HCT116 (cell line): ENCODE measurements at regions not wholly inside any gene's neighbourhood (a gene's known extent, or its start where the extent isn't known, plus 50 kb on each side); places are given as distances from the start of the nearest gene placed in this dataset.

Source experiments
- ATAC-seq: fragments of 200-7000 bp; cut with Tn5 transposase; 2 replicates; pipeline ENCODE4 v1.9.1; 2020; ENCODE audit warnings: mild to moderate bottlenecking, moderate library complexity
- BruUV-seq: library from RNA; stranded (reverse); fragments of 400-500 nt; replicated peaks from 2 replicates; lab custom pipeline; 2021; lab: Mats Ljungman, UMichigan
- CTCF ChIA-PET: fragments of 300-600 bp; sonication (Branson Sonifier 250); formaldehyde crosslinking; loops from one replicate; lab custom pipeline; 2021; ENCODE audit warnings: antibody characterized with exemption; lab: Charles Lee
- POLR2A ChIA-PET: fragments of 300-600, 350-600 bp; sonication (Branson Sonifier 250); formaldehyde crosslinking; loops from one replicate; lab custom pipeline; 2021; ENCODE audit warnings: antibody characterized with exemption; lab: Charles Lee
- RAD21 ChIA-PET, 2 experiments: fragments of 300-600 bp; sonication (Branson Sonifier 250); formaldehyde crosslinking; loops; one replicate each; lab custom pipeline; 2023; ENCODE audit warnings: low total read pairs in 2 of 2; ENCODE audit not compliant: uncharacterized antibody in 2 of 2, unreplicated experiment in 2 of 2, low non-redundant PET in 1 of 2; lab: Charles Lee
- DNase-seq: peaks from one replicate; pipeline ENCODE4 v3.0.0-alpha.2; 2010; ENCODE audit warnings: low read depth, low spot score
- H2AFZ ChIP-seq: fragments of 200-600 bp; shearing (Covaris generic), sonication (generic); 2 replicates; pipeline ENCODE4 v1.6.1; 2017; ENCODE audit warnings: low read depth, mixed run types, mixed read lengths, antibody characterized with exemption, low read length; ENCODE audit not compliant: poor library complexity, severe bottlenecking
- H3K27ac ChIP-seq: 2 replicates; pipeline ENCODE4 v1.5.1; 2012; ENCODE audit warnings: low read depth, low read length
- H3K27me3 ChIP-seq: fragments of 200-600 bp; sonication (generic); 2 replicates; pipeline ENCODE4 v1.6.1; 2016; ENCODE audit warnings: mixed run types, low read length, mixed read lengths; ENCODE audit not compliant: insufficient read depth
- H3K36me3 ChIP-seq, 2 experiments: fragments of 200-500 bp in 1 of 2; fragments of 200-600 bp in 1 of 2; sonication (Bioruptor generic) in 1 of 2; sonication (generic) in 1 of 2; 2 replicates each; pipeline versions ENCODE4 v1.5.1 to v1.6.1; 2014 to 2016; ENCODE audit warnings: low read length in 2 of 2, inconsistent platforms in 1 of 2, mixed read lengths in 1 of 2, mixed run types in 1 of 2; ENCODE audit not compliant: insufficient read depth in 2 of 2, control insufficient read depth in 1 of 2
- H3K4me1 ChIP-seq, 2 experiments: fragments of 200-600 bp in 1 of 2; sonication (generic) in 1 of 2; 2 replicates each; pipeline versions ENCODE4 v1.5.1 to v1.6.1; 2012 to 2017; ENCODE audit warnings: low read length in 2 of 2, inconsistent platforms in 1 of 2, mild to moderate bottlenecking in 1 of 2, mixed read lengths in 1 of 2, mixed run types in 1 of 2, moderate library complexity in 1 of 2; ENCODE audit not compliant: insufficient read depth in 2 of 2, control insufficient read depth in 1 of 2
- H3K4me2 ChIP-seq: fragments of 200-600 bp; sonication (generic); 2 replicates; pipeline ENCODE4 v1.6.1; 2017; ENCODE audit warnings: mixed run types, low read length, mixed read lengths
- H3K4me3 ChIP-seq, 2 experiments: fragments of 200-600 bp in 1 of 2; sonication (generic) in 1 of 2; replicated peaks in 1 of 2; 2 replicates each; pipeline ENCODE4 v1.5.1; 2011 to 2016; ENCODE audit warnings: low read length in 2 of 2, control low read depth in 1 of 2, low read depth in 1 of 2, mild to moderate bottlenecking in 1 of 2, mixed read lengths in 1 of 2, mixed run types in 1 of 2
- H3K79me2 ChIP-seq: fragments of 200-600 bp; sonication (generic); 2 replicates; pipeline ENCODE4 v1.6.1; 2017; ENCODE audit warnings: mild to moderate bottlenecking, mixed run types, low read length, moderate library complexity, mixed read lengths; ENCODE audit not compliant: insufficient read depth
- H3K9ac ChIP-seq: fragments of 200-600 bp; sonication (generic); 2 replicates; pipeline ENCODE4 v1.6.1; 2016; ENCODE audit warnings: low read length, mixed read lengths
- H3K9me2 ChIP-seq: fragments of 200-600 bp; sonication (generic), shearing (Covaris generic); 2 replicates; pipeline ENCODE4 v1.6.1; 2017; ENCODE audit warnings: mixed run types, mild to moderate bottlenecking, moderate library complexity; ENCODE audit not compliant: insufficient read depth
- H3K9me3 ChIP-seq, 2 experiments: fragments of 200-500 bp in 1 of 2; fragments of 200-600 bp in 1 of 2; sonication (Bioruptor generic) in 1 of 2; sonication (generic) in 1 of 2; 2 replicates each; pipeline ENCODE4 v1.6.1; 2014 to 2017; ENCODE audit warnings: low read length in 2 of 2, mixed read lengths in 2 of 2, inconsistent platforms in 1 of 2, low read depth in 1 of 2, mild to moderate bottlenecking in 1 of 2, mixed run types in 1 of 2, moderate library complexity in 1 of 2; ENCODE audit not compliant: control insufficient read depth in 1 of 2, insufficient read depth in 1 of 2
- H4K20me1 ChIP-seq: fragments of 200-600 bp; sonication (generic), shearing (Covaris generic); 2 replicates; pipeline ENCODE4 v1.6.1; 2017; ENCODE audit warnings: mixed run types, mild to moderate bottlenecking, moderate library complexity; ENCODE audit not compliant: insufficient read depth
- CBX3 ChIP-seq: IDR thresholded peaks from 2 replicates; pipeline ENCODE4 v1.6.1; 2012; ENCODE audit warnings: low read depth
- CEBPB ChIP-seq: IDR thresholded peaks from 2 replicates; pipeline ENCODE4 v1.6.1; 2012; ENCODE audit warnings: low read depth
- ELF1 ChIP-seq: IDR thresholded peaks from 2 replicates; pipeline ENCODE4 v1.6.1; 2012; ENCODE audit warnings: low read depth, borderline replicate concordance
- FOSL1 ChIP-seq: IDR thresholded peaks from 2 replicates; pipeline ENCODE4 v1.6.1; 2012; ENCODE audit warnings: low read depth
- JUND ChIP-seq: IDR thresholded peaks from 2 replicates; pipeline ENCODE4 v1.6.1; 2012
- POLR2A ChIP-seq: IDR thresholded peaks from 2 replicates; pipeline ENCODE4 v1.7.0; 2011; ENCODE audit warnings: borderline replicate concordance; ENCODE audit not compliant: insufficient read depth, insufficient read length; ENCODE audit errors: extremely low read depth
- POLR2AphosphoS5 ChIP-seq: IDR thresholded peaks from 2 replicates; pipeline ENCODE4 v1.6.1; 2011; ENCODE audit warnings: mild to moderate bottlenecking, low read depth, low read length, moderate library complexity
- SRF ChIP-seq: IDR thresholded peaks from 2 replicates; pipeline ENCODE4 v1.6.1; 2012; ENCODE audit warnings: low read depth
- TCF7L2 ChIP-seq: IDR thresholded peaks from 2 replicates; pipeline ENCODE4 v1.7.0; 2011; ENCODE audit warnings: borderline replicate concordance, inconsistent platforms; ENCODE audit not compliant: insufficient read depth, insufficient read length; ENCODE audit errors: extremely low read depth
- ZNF274 ChIP-seq: fragments of 200-500 bp; sonication (Bioruptor generic); IDR thresholded peaks from 2 replicates; pipeline ENCODE4 v1.6.1; 2014; ENCODE audit warnings: mild to moderate bottlenecking, low read depth, low read length, inconsistent platforms
- intact Hi-C: fragments of 100-400 bp; cut with micrococcal nuclease; formaldehyde crosslinking; loops from 2 replicates; pipeline ENCODE4 v1.10.0; 2022
- TF ChIP-seq, protein P1 (sequence below), 3 experiments: fragments of 200-600 bp in 1 of 3; sonication (generic) in 1 of 3; IDR thresholded peaks in 2 of 3; conservative IDR thresholded peaks in 1 of 3; 2 replicates each; pipeline ENCODE4 v1.5.1; 2012 to 2017; ENCODE audit warnings: low read depth in 2 of 3, low read length in 2 of 3, antibody characterized with exemption in 1 of 3, borderline replicate concordance in 1 of 3, control low read depth in 1 of 3, mild to moderate bottlenecking in 1 of 3, mixed read lengths in 1 of 3, mixed run types in 1 of 3, moderate library complexity in 1 of 3; ENCODE audit not compliant: insufficient read depth in 1 of 3

- CTCF ChIA-PET = no interaction called here
- Histone ChIP-seq H3K9ac (no peak overlapping the region), H3K36me3 (no peaks in the 10 kb centered on the region), H3K79me2 (no peaks in the 10 kb centered on the region), H3K9me3 (peaks cover 0 to 3% of the 10 kb centered on the region in 2 experiments; a peak in 2 of 4 replicates), H3K27ac (no peak overlapping the region), H3K9me2 (no peaks in the 10 kb centered on the region), H3K27me3 (no peaks in the 10 kb centered on the region), H4K20me1 (no peaks in the 10 kb centered on the region; the same call in 1 of the 2 replicates), H3K4me3 (no peak overlapping the region), H3K4me1 (no peaks in the 10 kb centered on the region), H3K4me2 (no peak overlapping the region), H2AFZ (no peak overlapping the region)
- RAD21 ChIA-PET = no interaction called here
- intact Hi-C loops = no loop called here
- DNase-seq = no peak
- TF ChIP-seq CBX3 = no peak
- TF ChIP-seq FOSL1 = no peak
- no peak for TF ChIP-seq SRF
- no peak for TF ChIP-seq CEBPB
- no peak for TF ChIP-seq POLR2AphosphoS5
- TF ChIP-seq POLR2A = no peak
- no peak for TF ChIP-seq TCF7L2
- TF ChIP-seq, protein P1, sequence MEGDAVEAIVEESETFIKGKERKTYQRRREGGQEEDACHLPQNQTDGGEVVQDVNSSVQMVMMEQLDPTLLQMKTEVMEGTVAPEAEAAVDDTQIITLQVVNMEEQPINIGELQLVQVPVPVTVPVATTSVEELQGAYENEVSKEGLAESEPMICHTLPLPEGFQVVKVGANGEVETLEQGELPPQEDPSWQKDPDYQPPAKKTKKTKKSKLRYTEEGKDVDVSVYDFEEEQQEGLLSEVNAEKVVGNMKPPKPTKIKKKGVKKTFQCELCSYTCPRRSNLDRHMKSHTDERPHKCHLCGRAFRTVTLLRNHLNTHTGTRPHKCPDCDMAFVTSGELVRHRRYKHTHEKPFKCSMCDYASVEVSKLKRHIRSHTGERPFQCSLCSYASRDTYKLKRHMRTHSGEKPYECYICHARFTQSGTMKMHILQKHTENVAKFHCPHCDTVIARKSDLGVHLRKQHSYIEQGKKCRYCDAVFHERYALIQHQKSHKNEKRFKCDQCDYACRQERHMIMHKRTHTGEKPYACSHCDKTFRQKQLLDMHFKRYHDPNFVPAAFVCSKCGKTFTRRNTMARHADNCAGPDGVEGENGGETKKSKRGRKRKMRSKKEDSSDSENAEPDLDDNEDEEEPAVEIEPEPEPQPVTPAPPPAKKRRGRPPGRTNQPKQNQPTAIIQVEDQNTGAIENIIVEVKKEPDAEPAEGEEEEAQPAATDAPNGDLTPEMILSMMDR (IDR thresholded peaks at IDR 0.05 in 2 of 3, conservative IDR thresholded peaks at IDR 0.05 in 1 of 3; ENCODE audit: borderline replicate concordance in 1 of 3, insufficient read depth in 1 of 3, low read depth in 2 of 3, low read length in 2 of 3) = no peak
- TF ChIP-seq ZNF274 = no peak
- TF ChIP-seq JUND = no peak
- no peak for TF ChIP-seq ELF1
- ATAC-seq = no peak
- BruUV-seq = no TSS peak
- POLR2A ChIA-PET = no interaction called here
Observed at GRCh38 chr2:14082640-14083039, 549.9 kb upstream of the LRATD1 start.
